IPS-NIHi7 (cell line): ENCODE measurements at regions not wholly inside any gene's neighbourhood (a gene's known extent, or its start where the extent isn't known, plus 50 kb on each side); places are given as distances from the start of the nearest gene placed in this dataset.

Experiments
- DNase-seq: peaks from one replicate; pipeline ENCODE4 v3.0.0; 2012; ENCODE audit warnings: mixed read lengths; ENCODE audit errors: extremely low spot score

DNA sequence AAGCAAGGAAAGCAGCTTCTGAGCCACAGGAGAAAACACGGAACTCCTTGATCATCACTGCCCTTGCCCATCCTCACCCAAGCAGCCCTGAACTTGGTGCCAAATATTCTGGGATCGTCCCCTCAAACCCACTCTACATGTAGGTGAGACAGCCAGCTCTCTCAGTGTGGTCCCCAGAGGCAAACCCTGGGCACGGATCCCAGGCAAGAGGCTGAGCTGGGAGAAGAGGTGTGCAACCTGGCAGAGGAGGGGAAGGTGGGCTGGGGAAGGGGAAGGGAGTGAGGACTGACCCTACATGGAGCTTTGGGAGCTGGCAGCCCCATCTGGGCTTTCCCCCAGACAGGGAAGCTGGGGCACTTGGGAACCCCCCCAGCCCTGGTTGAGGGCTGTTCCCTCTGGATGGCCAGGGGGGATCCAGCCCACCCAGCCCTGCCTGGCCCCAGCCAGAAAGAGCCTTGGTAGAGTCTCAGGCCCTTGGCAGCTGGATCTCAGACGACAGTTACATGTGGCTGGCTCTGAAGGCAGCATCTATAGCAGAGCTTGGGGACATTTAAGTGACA is 186.2 kb upstream of the CST7 start:
- DNase-seq: no peak

DNA sequence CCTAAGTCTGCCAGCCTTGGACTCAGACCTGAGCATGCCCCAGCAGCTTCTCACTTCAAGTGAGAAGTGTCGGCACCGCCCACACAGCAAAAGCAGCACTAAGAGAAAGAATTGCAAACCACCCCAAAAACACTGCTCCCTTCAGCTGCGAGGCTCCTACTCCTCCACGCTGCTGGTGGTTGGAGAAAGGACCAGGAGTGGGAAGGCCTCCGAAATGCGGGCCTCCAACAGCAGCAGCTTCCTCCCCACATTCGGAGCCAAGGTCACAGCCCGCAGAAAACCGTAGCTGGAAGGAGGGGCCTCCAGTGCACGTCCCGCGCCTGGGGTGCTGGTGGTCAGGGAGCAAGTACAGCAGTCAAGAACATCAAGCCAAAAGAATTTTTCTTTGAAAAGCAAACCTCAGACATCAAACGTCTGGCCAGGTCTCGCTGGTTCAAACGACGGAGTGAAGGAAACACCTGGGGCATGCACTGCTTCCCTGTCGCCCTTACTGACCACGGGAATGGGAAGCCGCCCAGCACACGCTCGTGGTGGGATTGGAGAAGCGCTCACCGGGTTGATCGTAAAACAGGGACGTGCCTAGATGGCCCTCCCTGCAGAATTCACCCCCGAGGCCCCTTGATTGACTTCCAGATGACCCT is 185.6 kb upstream of the CST7 start:
- no peak for DNase-seq

GRCh38 chr20:24764027-24764793 is 184.9 kb upstream of the CST7 start:
- DNase-seq: no peak

GRCh38 chr20:24764794-24765202 is 184.3 kb upstream of the CST7 start:
- no peak for DNase-seq

DNA sequence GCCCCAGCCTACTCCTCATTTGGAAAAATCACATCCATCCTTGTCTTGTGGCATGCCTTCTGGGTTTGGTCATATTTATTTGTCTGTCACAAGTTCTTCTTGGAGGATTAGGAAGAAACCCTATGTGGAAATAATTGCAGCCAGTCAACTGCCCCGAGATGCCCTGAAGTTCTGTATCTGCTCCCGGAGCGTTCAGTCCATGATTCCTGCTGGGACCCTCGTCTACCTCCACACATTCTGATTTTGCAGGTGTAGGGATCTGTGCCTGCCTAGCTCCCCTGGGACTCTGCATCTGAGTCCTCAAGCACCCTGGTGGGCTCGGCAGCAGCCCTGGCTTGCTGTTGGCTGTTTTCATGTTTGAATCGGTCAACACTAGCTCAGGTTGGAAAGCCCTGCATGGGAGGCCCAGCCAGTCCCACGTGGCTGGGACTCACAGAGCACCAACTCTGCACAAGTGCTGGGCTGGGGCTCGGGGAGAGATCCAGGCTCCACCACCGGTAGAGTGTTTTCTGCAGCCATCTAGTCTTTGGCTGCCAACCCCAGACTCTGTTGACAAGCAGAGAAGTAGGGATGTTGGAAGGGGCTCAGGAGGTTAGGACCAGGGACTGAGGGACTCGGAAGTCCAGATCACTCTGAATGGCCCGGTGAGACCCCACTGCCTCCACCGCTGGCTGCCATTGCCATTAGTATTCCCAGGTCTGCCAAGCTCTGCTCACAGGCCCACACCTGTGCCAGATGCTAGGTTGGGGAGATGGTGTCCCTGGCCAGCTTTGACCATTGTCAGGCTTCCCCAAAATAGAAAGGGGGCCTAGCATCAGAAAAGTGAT is 183.5 kb upstream of the CST7 start:
- DNase-seq: no peak

DNA sequence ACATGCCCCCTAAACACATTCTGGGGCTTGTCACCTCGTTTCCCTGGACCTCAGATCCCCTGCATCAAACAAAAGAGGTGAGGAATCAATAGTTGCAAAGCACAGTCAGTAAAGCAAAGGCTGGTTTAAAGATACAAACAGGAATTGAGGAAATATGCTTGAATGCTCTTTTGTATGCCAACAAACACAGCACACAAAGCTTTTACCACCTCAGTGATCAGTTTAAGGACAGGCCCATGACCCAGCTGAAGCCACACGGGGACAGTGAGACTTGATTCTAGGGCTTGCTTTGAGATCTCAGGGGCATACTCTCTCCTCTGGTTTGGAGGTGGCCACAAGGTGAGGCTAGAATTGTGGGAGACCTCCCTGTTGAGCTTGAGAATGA is 182.9 kb upstream of the CST7 start:
- no peak for DNase-seq

DNA sequence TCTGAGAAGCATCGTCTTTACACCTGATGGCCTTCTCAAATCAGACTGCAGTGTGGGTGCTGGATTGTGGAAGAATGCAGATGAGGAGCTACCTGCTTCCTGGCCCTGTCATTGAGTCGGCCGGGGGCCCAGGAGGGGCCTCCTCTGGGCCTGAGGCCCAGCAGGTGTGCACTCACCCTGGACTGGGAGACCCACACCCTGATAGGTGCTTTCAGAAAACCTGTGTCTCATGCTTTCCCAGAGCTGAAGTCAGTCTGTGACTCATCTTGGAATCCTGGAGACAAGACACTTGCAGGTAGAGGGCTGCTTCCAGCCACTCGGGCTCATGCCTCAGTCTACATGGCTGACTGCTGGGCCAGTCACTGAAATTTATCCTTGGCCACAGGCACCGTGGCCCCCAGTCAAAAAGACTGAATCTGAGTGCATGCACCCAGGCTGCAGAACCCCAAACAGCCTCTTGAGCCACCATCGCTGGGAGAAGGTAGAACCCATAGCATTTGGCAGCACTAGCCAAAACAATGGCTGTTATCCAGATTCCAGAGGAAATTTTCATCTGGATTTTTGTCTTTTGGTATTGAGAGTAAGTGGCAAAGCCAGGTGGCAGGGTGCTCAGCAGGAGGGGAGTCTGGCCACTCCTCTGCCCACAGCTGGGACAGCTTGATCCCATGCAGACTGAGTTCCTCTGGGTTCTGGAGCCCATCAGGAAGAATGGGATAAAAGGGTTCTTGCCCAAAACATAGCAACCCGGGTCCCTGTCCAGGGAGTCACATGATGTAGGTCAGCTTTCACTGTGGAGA is 182.0 kb upstream of the CST7 start:
- DNase-seq: no peak

- DNase-seq: no peak
Measured at GRCh38 chr20:24767623-24768100, 181.4 kb upstream of the CST7 start.

DNA sequence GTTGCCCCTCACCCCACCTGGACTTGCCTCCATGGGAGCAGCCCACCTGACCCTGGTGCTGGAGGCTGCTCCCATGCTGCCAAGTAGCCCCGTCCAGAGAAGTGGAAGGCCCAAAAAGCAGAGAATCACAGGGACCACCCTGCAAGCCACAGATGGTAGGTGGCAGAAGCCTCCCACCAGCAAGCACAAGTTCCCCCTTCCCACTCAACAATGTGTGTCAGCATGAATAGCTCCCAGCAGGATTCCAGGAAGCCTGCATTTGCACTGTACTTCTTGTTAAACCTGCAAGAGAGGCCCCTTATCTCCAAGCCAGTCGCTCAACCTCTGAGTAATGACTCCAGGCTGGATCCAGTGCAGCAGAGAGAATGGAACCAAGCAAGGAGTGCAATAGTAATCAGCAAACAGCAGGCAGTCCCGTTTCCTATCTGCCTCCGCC is 180.8 kb upstream of the CST7 start:
- peak; percentile 45 for DNase-seq

GRCh38 chr20:24768713-24769601 is 180.1 kb upstream of the CST7 start:
- no peak for DNase-seq

GRCh38 chr20:24769878-24770627 is 179.0 kb upstream of the CST7 start:
- no peak for DNase-seq

DNA sequence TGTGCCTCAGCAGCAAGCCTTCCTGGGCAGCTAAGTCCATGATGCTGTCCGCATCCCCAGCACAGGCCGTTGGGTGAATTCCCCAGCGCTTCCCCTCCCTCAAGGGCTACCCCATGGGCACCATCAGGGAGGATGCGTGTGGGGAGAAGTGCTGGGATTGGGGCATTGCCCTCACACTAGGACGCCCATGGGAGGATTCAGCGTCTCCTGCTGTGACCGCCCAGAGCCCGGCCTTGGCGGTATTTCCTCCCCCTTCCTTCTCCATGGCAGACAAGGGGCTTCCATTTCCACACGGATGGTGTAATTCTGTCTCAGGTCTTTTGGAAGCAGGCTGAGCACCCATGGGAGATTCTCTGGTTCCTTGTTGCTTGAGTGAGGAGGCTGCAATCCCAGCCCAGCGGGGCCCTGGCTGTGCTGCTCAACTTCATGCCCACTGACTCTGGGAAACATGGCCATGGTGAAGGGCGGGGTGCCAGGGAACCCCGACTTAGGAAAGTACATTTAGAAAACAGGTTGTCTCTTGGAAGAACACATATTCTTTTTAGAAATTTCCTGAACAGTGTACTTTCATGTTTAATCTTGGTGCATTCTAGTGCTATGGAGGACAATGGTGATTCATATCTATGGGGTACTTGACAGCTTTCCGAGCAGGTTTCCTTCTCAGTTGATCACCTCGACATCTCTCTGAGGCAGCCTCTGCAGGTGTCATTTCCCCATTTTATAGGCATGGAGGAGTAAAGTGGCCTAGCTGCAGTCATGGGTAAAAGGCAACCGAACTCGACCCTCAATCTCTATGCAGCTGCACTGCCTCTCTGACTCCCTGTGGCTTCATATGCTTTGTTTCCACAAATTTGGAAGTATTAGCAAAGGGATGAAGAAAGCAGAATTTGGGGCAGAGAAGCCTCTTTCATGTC is 178.2 kb upstream of the CST7 start:
- DNase-seq: no peak

DNA sequence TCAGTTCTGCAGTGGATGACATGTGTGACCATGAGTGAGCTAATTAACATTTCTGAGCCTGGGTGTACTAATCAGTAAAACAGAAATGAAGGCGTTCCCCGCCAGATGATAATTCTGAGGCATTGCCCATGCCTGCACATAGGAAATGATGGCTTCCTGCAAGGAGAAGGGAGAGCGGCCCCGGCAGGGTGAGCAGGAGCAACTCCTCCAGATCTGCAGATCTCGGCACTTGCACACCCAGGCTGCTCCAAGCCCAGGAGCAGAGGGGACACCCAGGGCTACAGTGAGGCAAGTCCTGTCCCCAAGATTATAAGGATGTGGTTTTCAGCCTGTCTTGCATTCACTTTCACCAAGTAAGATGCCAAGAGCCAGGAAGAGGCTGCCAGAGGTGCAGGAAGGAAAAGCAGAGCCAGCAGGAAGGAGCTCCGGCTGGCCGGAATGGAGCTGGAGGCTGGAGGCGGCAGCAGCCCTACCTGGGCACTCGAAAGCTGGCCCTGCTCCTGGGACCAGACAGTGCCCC is 177.5 kb upstream of the CST7 start:
- DNase-seq: no peak

- DNase-seq: no peak
Measured at GRCh38 chr20:24772667-24773066, 176.4 kb upstream of the CST7 start.

DNA sequence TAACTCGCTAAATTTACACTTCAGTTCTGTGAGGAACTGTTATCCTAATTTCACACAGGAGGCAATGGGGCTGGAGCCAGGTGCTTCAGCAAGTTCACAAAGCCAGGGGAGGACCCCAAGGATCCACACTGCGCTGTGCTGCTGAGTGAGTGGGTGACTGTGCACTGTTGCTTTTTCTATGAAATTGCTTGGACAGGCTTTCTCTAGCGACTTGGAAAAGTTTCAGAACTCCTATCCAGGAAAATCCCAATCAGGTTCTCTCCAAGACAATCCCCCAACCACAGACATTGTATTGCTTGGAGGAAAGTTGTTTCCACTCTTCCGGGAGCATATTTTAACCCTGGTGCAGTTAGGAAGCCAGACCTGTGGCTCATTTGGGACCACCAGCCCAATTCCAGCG is 175.9 kb upstream of the CST7 start:
- no peak for DNase-seq

- DNase-seq: no peak
Measured at GRCh38 chr20:24773751-24774201, 175.3 kb upstream of the CST7 start.

- DNase-seq: no peak
Measured at GRCh38 chr20:24775966-24776365, 173.1 kb upstream of the CST7 start.

DNA sequence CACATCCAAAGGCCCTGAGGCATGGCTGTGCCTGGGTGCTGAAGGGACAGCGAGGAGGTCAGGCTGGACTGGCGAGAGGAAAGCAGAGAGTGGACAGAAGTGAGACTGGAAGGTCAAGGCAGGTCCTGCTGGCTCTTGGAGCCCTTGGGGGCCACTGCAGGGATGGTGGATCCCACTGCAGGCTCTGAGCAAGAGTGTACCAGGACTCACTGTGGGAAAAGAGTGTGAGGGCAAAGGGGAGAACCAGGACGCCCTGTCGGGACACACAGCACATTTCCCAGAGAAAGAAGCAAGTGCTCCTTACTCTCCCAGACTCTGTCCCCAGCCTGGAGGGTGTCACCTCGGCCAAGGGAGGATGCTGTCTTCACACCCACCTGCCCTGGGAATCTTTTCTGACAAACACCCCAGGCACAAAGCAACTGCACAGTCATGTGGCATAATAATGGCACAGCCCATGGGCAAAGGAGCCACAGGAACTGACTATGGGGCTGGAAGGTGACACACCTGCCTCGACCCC is 172.3 kb upstream of the CST7 start:
- DNase-seq: no peak
